H1 (cell line): ENCODE measurements at regions not wholly inside any gene's neighbourhood (a gene's known extent, or its start where the extent isn't known, plus 50 kb on each side); places are given as distances from the start of the nearest gene placed in this dataset.
A peak's percentile ranks its signal among the peaks of the same experiment; 100 is the strongest.

ENCODE experiments used
- CTCF ChIA-PET: fragments of 300-600 bp; sonication (Branson Sonifier 250); formaldehyde crosslinking; loops from one replicate; lab custom pipeline; 2021; ENCODE audit not compliant: partially characterized antibody; lab: Charles Lee
- POLR2A ChIA-PET: fragments of 300-600 bp; sonication (Branson Sonifier 250); formaldehyde crosslinking; loops from one replicate; lab custom pipeline; 2021; ENCODE audit warnings: inconsistent platforms; ENCODE audit not compliant: partially characterized antibody; lab: Charles Lee
- DNase-seq, 2 experiments: peaks; one replicate each; pipeline versions ENCODE4 v3.0.0 to v3.0.0-alpha.2; 2010 to 2022; ENCODE audit warnings: low spot score in 2 of 2, low read depth in 1 of 2, mixed read lengths in 1 of 2
- FAIRE-seq: peaks from 2 replicates; lab custom pipeline; 2011; peaks lifted over from hg19 to GRCh38; lab: Jason Lieb, UNC
- H2AFZ ChIP-seq: 2 replicates; pipeline ENCODE4 v1.8.1; 2012; ENCODE audit warnings: low read length, inconsistent platforms
- H2AK5ac ChIP-seq: 2 replicates; pipeline ENCODE4 v1.6.1; 2013; ENCODE audit warnings: low read depth, low read length
- H2BK120ac ChIP-seq: replicated peaks from 2 replicates; pipeline ENCODE3; 2013; ENCODE audit warnings: low read depth, low read length, inconsistent platforms
- H2BK12ac ChIP-seq: 2 replicates; pipeline ENCODE4 v1.6.1; 2013; ENCODE audit warnings: low read depth, low read length
- H2BK15ac ChIP-seq: 2 replicates; pipeline ENCODE4 v1.6.1; 2013; ENCODE audit warnings: low read length
- H2BK20ac ChIP-seq: 2 replicates; pipeline ENCODE4 v1.6.1; 2013; ENCODE audit warnings: low read length
- H2BK5ac ChIP-seq: 2 replicates; pipeline ENCODE4 v1.6.1; 2013; ENCODE audit warnings: low read depth, low read length
- H3K14ac ChIP-seq: 2 replicates; pipeline ENCODE4 v1.6.1; 2013; ENCODE audit warnings: inconsistent platforms; ENCODE audit not compliant: insufficient read length
- H3K18ac ChIP-seq: 2 replicates; pipeline ENCODE4 v1.6.1; 2013; ENCODE audit warnings: low read length; ENCODE audit errors: extremely low read depth
- H3K23ac ChIP-seq: 2 replicates; pipeline ENCODE4 v1.6.1; 2013; ENCODE audit warnings: inconsistent platforms; ENCODE audit not compliant: insufficient read length
- H3K23me2 ChIP-seq: 2 replicates; pipeline ENCODE4 v1.6.1; 2013; ENCODE audit warnings: low read depth, low read length
- H3K27ac ChIP-seq: 2 replicates; pipeline ENCODE4 v1.6.1; 2011; ENCODE audit warnings: low read depth, low read length, inconsistent platforms
- H3K27me3 ChIP-seq, 4 experiments: replicated peaks in 1 of 4; 1 replicate in 1 of 4; 2 replicates in 3 of 4; pipeline versions ENCODE4 v1.6.1 to v1.8.1; 2011 to 2013; ENCODE audit warnings: low read length in 3 of 4, mild to moderate bottlenecking in 3 of 4, inconsistent platforms in 2 of 4, mixed read lengths in 2 of 4, moderate library complexity in 1 of 4; ENCODE audit not compliant: control insufficient read depth in 3 of 4, insufficient read depth in 3 of 4; ENCODE audit errors: extremely low read depth in 1 of 4
- H3K36me3 ChIP-seq, 4 experiments: 2 replicates each; pipeline versions ENCODE4 v1.6.1 to v1.8.1; 2011 to 2013; ENCODE audit warnings: mild to moderate bottlenecking in 4 of 4, low read length in 3 of 4, moderate library complexity in 2 of 4, control low read depth in 1 of 4, inconsistent platforms in 1 of 4; ENCODE audit not compliant: insufficient read depth in 4 of 4, control insufficient read depth in 2 of 4
- H3K4ac ChIP-seq: replicated peaks from 2 replicates; pipeline ENCODE3; 2013; ENCODE audit warnings: low read length, low read depth, mixed read lengths, inconsistent platforms; ENCODE audit not compliant: insufficient read length
- H3K4me1 ChIP-seq, 4 experiments: replicated peaks in 1 of 4; 1 replicate in 1 of 4; 2 replicates in 3 of 4; pipeline versions ENCODE4 v1.6.1 to v1.8.1; 2011 to 2013; ENCODE audit warnings: low read length in 3 of 4, inconsistent platforms in 2 of 4, mixed read lengths in 1 of 4; ENCODE audit not compliant: insufficient read depth in 4 of 4, control insufficient read depth in 3 of 4
- H3K4me2 ChIP-seq, 2 experiments: 2 replicates each; pipeline versions ENCODE4 v1.6.1 to v1.8.1; 2011 to 2013; ENCODE audit warnings: low read depth in 2 of 2, low read length in 2 of 2, control low read depth in 1 of 2, inconsistent platforms in 1 of 2, mild to moderate bottlenecking in 1 of 2; ENCODE audit not compliant: insufficient read depth in 1 of 2
- H3K4me3 ChIP-seq, 4 experiments: fragments of 200-600, 300-600 bp in 1 of 4; sonication (generic), shearing (Covaris generic), sonication (Bioruptor Twin) in 1 of 4; 2 replicates each; pipeline versions ENCODE4 v1.5.1 to v1.8.1; 2011 to 2016; ENCODE audit warnings: low read length in 4 of 4, low read depth in 3 of 4, control low read depth in 2 of 4, inconsistent platforms in 2 of 4, mild to moderate bottlenecking in 2 of 4, mixed read lengths in 1 of 4, moderate library complexity in 1 of 4; ENCODE audit not compliant: insufficient read depth in 2 of 4; ENCODE audit errors: extremely low read depth in 1 of 4
- H3K56ac ChIP-seq: replicated peaks from 2 replicates; pipeline ENCODE3; 2013; ENCODE audit warnings: low read depth, mild to moderate bottlenecking, mixed read lengths, low read length, inconsistent platforms; ENCODE audit not compliant: insufficient read length
- H3K79me1 ChIP-seq: 2 replicates; pipeline ENCODE4 v1.6.1; 2013; ENCODE audit warnings: low read depth, low read length, control low read depth
- H3K79me2 ChIP-seq, 2 experiments: 2 replicates each; pipeline versions ENCODE4 v1.6.1 to v1.8.1; 2012 to 2013; ENCODE audit warnings: low read length in 2 of 2, mild to moderate bottlenecking in 2 of 2, inconsistent platforms in 1 of 2; ENCODE audit not compliant: insufficient read depth in 2 of 2, control insufficient read depth in 1 of 2
- H3K9ac ChIP-seq, 4 experiments: replicated peaks in 1 of 4; 1 replicate in 1 of 4; 2 replicates in 3 of 4; pipeline versions ENCODE4 v1.6.1 to v1.8.1; 2011 to 2013; ENCODE audit warnings: low read depth in 3 of 4, low read length in 3 of 4, control low read depth in 2 of 4, mild to moderate bottlenecking in 2 of 4, moderate library complexity in 2 of 4, inconsistent platforms in 1 of 4; ENCODE audit errors: extremely low read depth in 1 of 4
- H3K9me3 ChIP-seq, 2 experiments: 2 replicates each; pipeline versions ENCODE4 v1.6.1 to v1.8.1; 2012 to 2013; ENCODE audit warnings: mild to moderate bottlenecking in 2 of 2, moderate library complexity in 2 of 2, control low read depth in 1 of 2, inconsistent platforms in 1 of 2, low read depth in 1 of 2, low read length in 1 of 2, mixed read lengths in 1 of 2; ENCODE audit not compliant: insufficient read depth in 2 of 2
- H4K20me1 ChIP-seq, 2 experiments: replicated peaks in 1 of 2; 2 replicates each; pipeline versions ENCODE3 to v1.8.1; 2011 to 2013; ENCODE audit warnings: inconsistent platforms in 2 of 2, low read length in 2 of 2, mild to moderate bottlenecking in 1 of 2; ENCODE audit not compliant: insufficient read depth in 2 of 2, control insufficient read depth in 1 of 2
- H4K5ac ChIP-seq: 2 replicates; pipeline ENCODE4 v1.6.1; 2013; ENCODE audit warnings: low read length, low read depth, mixed read lengths, inconsistent platforms; ENCODE audit not compliant: insufficient read length
- H4K8ac ChIP-seq: 2 replicates; pipeline ENCODE4 v1.8.0; 2013; ENCODE audit warnings: mild to moderate bottlenecking, moderate library complexity, low read length, inconsistent platforms; ENCODE audit not compliant: insufficient read depth; ENCODE audit errors: extremely low read depth
- H4K91ac ChIP-seq: replicated peaks from 2 replicates; pipeline ENCODE3; 2013; ENCODE audit warnings: low read length, mixed read lengths, inconsistent platforms; ENCODE audit not compliant: insufficient read length
- BCL11A ChIP-seq, 2 experiments: IDR thresholded peaks; one replicate each; pipeline ENCODE4 v1.6.1; 2011; ENCODE audit warnings: low read depth in 2 of 2, low read length in 2 of 2, mild to moderate bottlenecking in 2 of 2
- CBX8 ChIP-seq: fragments of 300-800, 300-1000 bp; sonication (generic); IDR thresholded peaks from 2 replicates; pipeline ENCODE4 v1.7.1; 2016; ENCODE audit warnings: low read depth, low read length, borderline replicate concordance
- CHD2 ChIP-seq: IDR thresholded peaks from 2 replicates; pipeline ENCODE4 v1.6.1; 2012; ENCODE audit warnings: low read length, improper control_type of control experiment
- FOSL1 ChIP-seq: IDR thresholded peaks from 2 replicates; pipeline ENCODE4 v1.6.1; 2011; ENCODE audit warnings: mild to moderate bottlenecking, low read depth, low read length, moderate library complexity; ENCODE audit not compliant: insufficient read depth
- HDAC2 ChIP-seq, 2 experiments: fragments of 300-600 bp in 1 of 2; sonication (generic) in 1 of 2; IDR thresholded peaks; 2 replicates each; pipeline ENCODE4 v1.6.1; 2011 to 2012; ENCODE audit warnings: low read depth in 2 of 2, low read length in 2 of 2, mild to moderate bottlenecking in 2 of 2, moderate library complexity in 2 of 2, borderline replicate concordance in 1 of 2, inconsistent platforms in 1 of 2
- HDAC6 ChIP-seq: IDR thresholded peaks from one replicate; pipeline ENCODE4 v1.7.1; 2012; ENCODE audit warnings: low read depth, mild to moderate bottlenecking, inconsistent platforms, low read length, moderate library complexity
- KDM1A ChIP-seq: fragments of 200-600, 300-600 bp; sonication (generic); IDR thresholded peaks from 2 replicates; pipeline ENCODE4 v1.7.1; 2016; ENCODE audit warnings: mild to moderate bottlenecking, low read length, borderline replicate concordance
- SRF ChIP-seq: IDR thresholded peaks from 2 replicates; pipeline ENCODE4 v1.6.1; 2011; ENCODE audit warnings: mild to moderate bottlenecking, low read depth, low read length, moderate library complexity
- TAF7 ChIP-seq: optimal IDR thresholded peaks from 2 replicates; pipeline ENCODE3; 2011; ENCODE audit warnings: low read depth, mild to moderate bottlenecking, inconsistent platforms, low read length, moderate library complexity, borderline replicate concordance
- TCF12 ChIP-seq: IDR thresholded peaks from 2 replicates; pipeline ENCODE4 v1.6.1; 2011; ENCODE audit warnings: low read depth, mild to moderate bottlenecking, low read length
- WGBS, 2 experiments: shearing (Covaris generic) in 1 of 2; methylation state at CpG; one replicate each; pipeline versions ENCODE4 v1.1.6 to v1.1.7; 2013 to 2015; ENCODE audit warnings: low lambda C conversion rate in 2 of 2, mixed read lengths in 2 of 2, inconsistent platforms in 1 of 2, low coverage in 1 of 2, missing lambda C conversion rate in 1 of 2; ENCODE audit not compliant: insufficient replicate concordance in 2 of 2, insufficient coverage in 1 of 2, insufficient read length in 1 of 2; ENCODE audit errors: extremely low coverage in 1 of 2, missing lambda C conversion rate in 1 of 2; 5-methylcytosine and 5-hydroxymethylcytosine counted together
- TF ChIP-seq, protein P1 (sequence below): IDR thresholded peaks from 2 replicates; pipeline ENCODE4 v1.6.1; 2011; ENCODE audit warnings: low read depth, mild to moderate bottlenecking, low read length; ENCODE audit not compliant: insufficient read depth

DNA sequence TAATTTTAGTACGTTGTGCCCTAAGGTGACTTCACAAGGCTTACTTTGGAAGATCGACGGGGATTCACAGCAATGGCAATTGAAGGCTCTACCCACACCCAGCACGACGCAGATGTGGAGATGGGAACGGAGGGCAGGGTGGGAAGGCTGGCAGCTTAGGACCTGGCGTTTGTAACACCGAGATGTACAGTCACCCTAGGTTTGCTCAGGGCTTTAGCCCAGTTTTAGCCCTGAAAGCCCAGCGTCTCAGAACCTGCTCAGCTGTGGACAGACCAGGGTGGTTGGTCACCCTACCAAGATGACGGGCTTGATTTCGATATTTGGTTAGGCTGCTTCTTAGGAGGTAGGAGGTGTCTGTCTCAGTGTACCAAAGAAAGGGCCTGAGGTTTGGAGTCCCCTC is 100.5 kb upstream of the MED13L start:
- Histone ChIP-seq H3K27me3 (peaks cover 0 to 4% (median 0%) of the 10 kb centered on the region in 4 experiments; a peak in 3 of 7 replicates), H3K4me1 (peaks cover 5 to 26% (median 18%) of the 10 kb centered on the region in 4 experiments), H4K5ac (no peak overlapping the region), H3K56ac (no peak overlapping the region), H3K27ac (no peak overlapping the region), H3K4me2 (no peak overlapping the region), H3K23me2 (peaks cover 22% of the 10 kb centered on the region), H3K23ac (no peak overlapping the region), H3K9me3 (peaks cover 0 to 7% of the 10 kb centered on the region in 2 experiments; a peak in 1 of 4 replicates), H3K18ac (no peak overlapping the region), H3K14ac (no peak overlapping the region), H3K79me2 (peaks cover 0 to 7% of the 10 kb centered on the region in 2 experiments; a peak in 2 of 4 replicates), H4K20me1 (peaks cover 0 to 12% of the 10 kb centered on the region in 2 experiments), H2BK120ac (no peak overlapping the region), H2BK20ac (peak overlapping the region; percentile 55; the same call in 1 of the 2 replicates), H2BK15ac (no peak overlapping the region), H3K9ac (no peak overlapping the region), H3K4ac (no peak overlapping the region), H3K4me3 (no peak overlapping the region), H2BK5ac (no peak overlapping the region), H2AK5ac (no peak overlapping the region), H2BK12ac (no peak overlapping the region), H2AFZ (no peak overlapping the region), H3K36me3 (peaks cover 0 to 5% (median 0%) of the 10 kb centered on the region in 4 experiments; a peak in 1 of 8 replicates), H3K79me1 (peaks cover 3% of the 10 kb centered on the region; the same call in 1 of the 2 replicates), H4K8ac (no peak overlapping the region), H4K91ac (no peak overlapping the region)
- ChIA-PET CTCF (interaction anchor here (1.2 kb wide), 1 partner anchor 44 kb away, joined by 3 read pairs; no protein-coding TSS in a partner anchor), POLR2A (interaction anchor here (1.3 kb wide), 1 partner anchor 102 kb away, joined by 3 read pairs; no protein-coding TSS in a partner anchor)
- DNase-seq (no peak), FAIRE-seq (no peak)
- WGBS, 2 experiments: 91% methylated on average over 11 of the region's 11 CpGs; no CpG with 5 or more reads in 1 of the 2 experiments
- TF ChIP-seq CHD2: no peak
- TF ChIP-seq SRF: no peak
- no peak for TF ChIP-seq BCL11A (IDR thresholded peaks at IDR 0.05; ENCODE audit: low read depth in 2 of 2, low read length in 2 of 2)
- no peak for TF ChIP-seq HDAC6
- no peak for TF ChIP-seq TAF7
- no peak for TF ChIP-seq CBX8
- TF ChIP-seq, protein P1, sequence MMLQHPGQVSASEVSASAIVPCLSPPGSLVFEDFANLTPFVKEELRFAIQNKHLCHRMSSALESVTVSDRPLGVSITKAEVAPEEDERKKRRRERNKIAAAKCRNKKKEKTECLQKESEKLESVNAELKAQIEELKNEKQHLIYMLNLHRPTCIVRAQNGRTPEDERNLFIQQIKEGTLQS: no peak
- TF ChIP-seq FOSL1: no peak
- no peak for TF ChIP-seq KDM1A
- no peak for TF ChIP-seq HDAC2 (IDR thresholded peaks at IDR 0.05; ENCODE audit: borderline replicate concordance in 1 of 2, low read depth in 2 of 2, low read length in 2 of 2)
- TF ChIP-seq TCF12: no peak
